Endothelial cell (in vitro differentiated cells): ENCODE measurements at regions not wholly inside any gene's neighbourhood (a gene's known extent, or its start where the extent isn't known, plus 50 kb on each side); places are given as distances from the start of the nearest gene placed in this dataset.

Experiments
- DNase-seq: peaks from one replicate; pipeline ENCODE4 v3.0.0; 2021; ENCODE audit warnings: low spot score
- H3K27ac Mint-ChIP-seq: one replicate; pipeline ENCODE4 v1.8.0; 2021; ENCODE audit warnings: mixed read lengths, inconsistent platforms; ENCODE audit not compliant: unreplicated experiment
- H3K27me3 Mint-ChIP-seq: one replicate; pipeline ENCODE4 v1.8.0; 2021; ENCODE audit warnings: mild to moderate bottlenecking, moderate library complexity, mixed read lengths, inconsistent platforms; ENCODE audit not compliant: unreplicated experiment
- H3K36me3 Mint-ChIP-seq: one replicate; pipeline ENCODE4 v1.8.0; 2021; ENCODE audit warnings: mild to moderate bottlenecking, low read depth, mixed read lengths, inconsistent platforms; ENCODE audit not compliant: unreplicated experiment
- H3K4me1 Mint-ChIP-seq: one replicate; pipeline ENCODE4 v1.8.0; 2021; ENCODE audit warnings: mild to moderate bottlenecking, mixed read lengths, inconsistent platforms; ENCODE audit not compliant: unreplicated experiment
- H3K4me3 Mint-ChIP-seq: one replicate; pipeline ENCODE4 v1.8.0; 2021; ENCODE audit warnings: mild to moderate bottlenecking, mixed read lengths, inconsistent platforms; ENCODE audit not compliant: unreplicated experiment
- H3K9me3 Mint-ChIP-seq: one replicate; pipeline ENCODE4 v1.8.0; 2021; ENCODE audit warnings: mixed read lengths, inconsistent platforms; ENCODE audit not compliant: unreplicated experiment
- TF ChIP-seq, protein P1 (sequence below): fragments of 200-600 bp; sonication (generic); IDR thresholded peaks from one replicate; pipeline ENCODE4 v1.5.0; 2021; ENCODE audit warnings: antibody characterized with exemption; ENCODE audit not compliant: unreplicated experiment

GRCh38 chr13:63546524-63546923 lies 2130.9 kb upstream of the PCDH20 start:
- Mint-ChIP-seq H3K27me3 (no peaks in the 10 kb centered on the region), H3K9me3 (no peaks in the 10 kb centered on the region), H3K4me1 (no peaks in the 10 kb centered on the region), H3K27ac (no peak overlapping the region), H3K36me3 (no peaks in the 10 kb centered on the region), H3K4me3 (no peak overlapping the region)
- no peak for DNase-seq
- TF ChIP-seq, protein P1, sequence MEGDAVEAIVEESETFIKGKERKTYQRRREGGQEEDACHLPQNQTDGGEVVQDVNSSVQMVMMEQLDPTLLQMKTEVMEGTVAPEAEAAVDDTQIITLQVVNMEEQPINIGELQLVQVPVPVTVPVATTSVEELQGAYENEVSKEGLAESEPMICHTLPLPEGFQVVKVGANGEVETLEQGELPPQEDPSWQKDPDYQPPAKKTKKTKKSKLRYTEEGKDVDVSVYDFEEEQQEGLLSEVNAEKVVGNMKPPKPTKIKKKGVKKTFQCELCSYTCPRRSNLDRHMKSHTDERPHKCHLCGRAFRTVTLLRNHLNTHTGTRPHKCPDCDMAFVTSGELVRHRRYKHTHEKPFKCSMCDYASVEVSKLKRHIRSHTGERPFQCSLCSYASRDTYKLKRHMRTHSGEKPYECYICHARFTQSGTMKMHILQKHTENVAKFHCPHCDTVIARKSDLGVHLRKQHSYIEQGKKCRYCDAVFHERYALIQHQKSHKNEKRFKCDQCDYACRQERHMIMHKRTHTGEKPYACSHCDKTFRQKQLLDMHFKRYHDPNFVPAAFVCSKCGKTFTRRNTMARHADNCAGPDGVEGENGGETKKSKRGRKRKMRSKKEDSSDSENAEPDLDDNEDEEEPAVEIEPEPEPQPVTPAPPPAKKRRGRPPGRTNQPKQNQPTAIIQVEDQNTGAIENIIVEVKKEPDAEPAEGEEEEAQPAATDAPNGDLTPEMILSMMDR = no peak

DNA sequence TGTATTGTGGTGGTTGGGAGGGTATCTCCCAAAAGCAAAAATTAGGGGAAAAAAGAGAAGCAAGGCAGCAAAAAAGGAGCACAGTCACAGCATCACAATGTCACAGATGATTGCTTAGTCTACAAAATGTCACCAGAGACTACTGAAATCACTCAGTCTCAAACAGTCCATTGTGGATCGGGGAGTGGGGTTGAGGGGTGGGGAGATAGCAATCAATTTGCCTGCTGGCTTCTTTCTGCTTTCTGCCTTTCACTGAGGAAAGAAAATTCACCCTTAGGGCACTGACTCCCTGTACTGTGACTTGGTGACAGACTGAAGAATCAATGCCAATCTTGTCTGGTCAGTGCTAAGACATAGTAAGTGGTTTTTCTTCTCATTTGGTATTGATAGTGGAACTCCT lies 2127.1 kb upstream of the PCDH20 start:
- TF ChIP-seq, protein P1 = no peak
- H3K27me3 Mint-ChIP-seq = no peaks in the 10 kb centered on the region
- H3K4me3 Mint-ChIP-seq = no peak overlapping the region
- no peaks in the 10 kb centered on the region for H3K36me3 Mint-ChIP-seq
- no peaks in the 10 kb centered on the region for H3K9me3 Mint-ChIP-seq
- H3K27ac Mint-ChIP-seq = no peak overlapping the region
- no peak for DNase-seq
- no peaks in the 10 kb centered on the region for H3K4me1 Mint-ChIP-seq

GRCh38 chr13:63541336-63541735 lies 2125.7 kb upstream of the PCDH20 start:
- no peak overlapping the region for H3K4me3 Mint-ChIP-seq
- no peaks in the 10 kb centered on the region for H3K9me3 Mint-ChIP-seq
- DNase-seq = no peak
- H3K27me3 Mint-ChIP-seq = no peaks in the 10 kb centered on the region
- no peaks in the 10 kb centered on the region for H3K36me3 Mint-ChIP-seq
- TF ChIP-seq, protein P1 = no peak
- H3K27ac Mint-ChIP-seq = no peak overlapping the region
- H3K4me1 Mint-ChIP-seq = no peaks in the 10 kb centered on the region

DNA sequence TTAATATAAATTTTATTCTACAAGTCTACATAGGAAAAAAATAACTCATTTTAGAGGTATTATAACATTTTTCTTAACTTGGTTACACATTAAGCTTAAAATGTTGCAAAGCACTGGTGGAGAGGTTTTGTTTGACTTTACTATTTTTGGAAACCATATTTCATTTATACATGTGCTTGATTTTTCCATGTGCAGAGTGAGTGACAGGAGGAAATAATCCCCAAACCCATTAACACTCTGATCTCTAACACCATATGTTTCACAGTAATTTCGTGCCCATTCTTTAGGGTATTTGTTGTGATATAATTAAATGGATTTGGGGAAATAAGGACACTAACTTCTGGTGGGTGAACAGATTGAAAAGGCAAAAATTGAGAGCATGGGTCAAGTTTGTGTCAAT lies 2124.4 kb upstream of the PCDH20 start:
- TF ChIP-seq, protein P1 = no peak
- Mint-ChIP-seq H3K9me3 (no peaks in the 10 kb centered on the region), H3K36me3 (no peaks in the 10 kb centered on the region), H3K4me3 (no peak overlapping the region), H3K27me3 (no peaks in the 10 kb centered on the region), H3K27ac (no peak overlapping the region), H3K4me1 (no peaks in the 10 kb centered on the region)
- no peak for DNase-seq

DNA sequence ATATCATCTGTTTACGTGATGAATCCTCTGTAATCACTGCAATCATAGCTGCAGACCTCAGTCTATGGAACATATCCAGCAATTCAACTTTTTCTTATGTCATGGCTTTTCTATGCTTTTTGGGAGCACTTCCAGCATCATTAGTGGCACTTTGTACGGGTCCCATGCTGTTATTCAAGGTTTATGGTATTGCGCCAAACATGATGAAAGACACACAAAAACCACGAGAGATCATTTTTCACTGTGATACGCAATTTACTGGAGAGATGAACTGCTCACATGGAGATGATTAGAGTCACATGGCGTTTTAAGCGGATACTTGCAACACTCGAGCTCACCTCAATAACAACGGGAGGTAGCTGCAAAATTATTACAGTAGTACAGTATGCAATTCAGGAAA lies 2101.7 kb upstream of the PCDH20 start:
- no peaks in the 10 kb centered on the region for H3K27me3 Mint-ChIP-seq
- no peak for DNase-seq
- TF ChIP-seq, protein P1 = no peak
- no peak overlapping the region for H3K4me3 Mint-ChIP-seq
- no peaks in the 10 kb centered on the region for H3K36me3 Mint-ChIP-seq
- H3K9me3 Mint-ChIP-seq = no peaks in the 10 kb centered on the region
- H3K27ac Mint-ChIP-seq = no peak overlapping the region
- H3K4me1 Mint-ChIP-seq = no peaks in the 10 kb centered on the region
